PC-3 (cell line): ENCODE measurements at regions not wholly inside any gene's neighbourhood (a gene's known extent, or its start where the extent isn't known, plus 50 kb on each side); places are given as distances from the start of the nearest gene placed in this dataset.

ENCODE experiments used
- ATAC-seq: fragments of 200-7000 bp; cut with Tn5 transposase; 2 replicates; pipeline ENCODE4 v1.9.1; 2020; ENCODE audit warnings: mild to moderate bottlenecking, moderate library complexity
- BruUV-seq: library from RNA; stranded (reverse); fragments of 400-500 nt; replicated peaks from 2 replicates; lab custom pipeline; 2021; lab: Mats Ljungman, UMichigan
- CTCF ChIA-PET: fragments of 300-600 bp; sonication (Branson Sonifier 250); formaldehyde crosslinking; loops from one replicate; lab custom pipeline; 2022; ENCODE audit warnings: antibody characterized with exemption; lab: Charles Lee
- POLR2A ChIA-PET: fragments of 300-600 bp; sonication (Branson Sonifier 250); formaldehyde crosslinking; loops from one replicate; lab custom pipeline; 2022; ENCODE audit warnings: antibody characterized with exemption; ENCODE audit not compliant: unreplicated experiment; lab: Charles Lee
- DNase-seq: peaks from one replicate; pipeline ENCODE4 v3.0.0-alpha.2; 2015
- H2AFZ ChIP-seq: fragments of 300-600 bp; sonication (generic); 2 replicates; pipeline ENCODE4 v1.6.0; 2016; ENCODE audit warnings: antibody characterized with exemption, low read length
- H3F3A ChIP-seq: fragments of 300-600 bp; sonication (generic); one replicate; pipeline ENCODE4 v1.6.0; 2017; ENCODE audit warnings: antibody characterized with exemption, low read length, control low read depth, mild to moderate bottlenecking; ENCODE audit not compliant: unreplicated experiment
- H3K27ac ChIP-seq: fragments of 300-600 bp; sonication (generic); 2 replicates; pipeline ENCODE4 v1.5.1; 2016; ENCODE audit warnings: mild to moderate bottlenecking, low read length
- H3K27me3 ChIP-seq: fragments of 300-600 bp; sonication (generic); 2 replicates; pipeline ENCODE4 v1.6.1; 2016; ENCODE audit warnings: low read length, mixed read lengths
- H3K36me3 ChIP-seq: fragments of 300-600 bp; sonication (generic); 2 replicates; pipeline ENCODE4 v1.6.1; 2016; ENCODE audit warnings: low read depth, mixed run types, low read length, mixed read lengths
- H3K4me1 ChIP-seq: fragments of 300-600 bp; sonication (generic); 2 replicates; pipeline ENCODE4 v1.5.1; 2016; ENCODE audit warnings: low read length; ENCODE audit not compliant: insufficient read depth
- H3K4me2 ChIP-seq: fragments of 300-600 bp; sonication (generic); 2 replicates; pipeline ENCODE4 v1.6.0; 2016; ENCODE audit warnings: low read length
- H3K4me3 ChIP-seq: fragments of 300-600 bp; sonication (generic); 2 replicates; pipeline ENCODE4 v1.5.1; 2016; ENCODE audit warnings: mild to moderate bottlenecking, low read length, mixed read lengths
- H3K79me2 ChIP-seq: fragments of 300-600 bp; sonication (generic); 2 replicates; pipeline ENCODE4 v1.6.1; 2017; ENCODE audit warnings: low read length, mixed read lengths
- H3K9ac ChIP-seq: fragments of 300-600 bp; sonication (generic); 2 replicates; pipeline ENCODE4 v1.6.0; 2016; ENCODE audit warnings: mild to moderate bottlenecking, low read length
- H3K9me2 ChIP-seq: fragments of 300-600 bp; sonication (generic); replicated peaks from 2 replicates; pipeline ENCODE4 v1.6.1; 2016; ENCODE audit warnings: mixed run types, low read length, mixed read lengths
- H3K9me3 ChIP-seq: fragments of 300-600 bp; sonication (generic); 2 replicates; pipeline ENCODE4 v1.6.1; 2016; ENCODE audit warnings: low read length, mixed read lengths
- H4K20me1 ChIP-seq: fragments of 300-600 bp; sonication (generic); 2 replicates; pipeline ENCODE4 v1.6.1; 2016; ENCODE audit warnings: low read length, mixed read lengths
- CTCF ChIP-seq: fragments of 300-600 bp; sonication (generic); conservative IDR thresholded peaks from 2 replicates; pipeline ENCODE4 v1.5.1; 2017; ENCODE audit warnings: antibody characterized with exemption, low read depth, mild to moderate bottlenecking, low read length
- EZH2 ChIP-seq: fragments of 300-600 bp; sonication (generic); IDR thresholded peaks from one replicate; pipeline ENCODE4 v1.6.1; 2017; ENCODE audit warnings: antibody characterized with exemption, mild to moderate bottlenecking, low read length; ENCODE audit not compliant: unreplicated experiment
- EZH2phosphoT487 ChIP-seq: fragments of 300-600 bp; sonication (generic); IDR thresholded peaks from 2 replicates; pipeline ENCODE4 v1.6.1; 2018; ENCODE audit warnings: mild to moderate bottlenecking, antibody characterized with exemption, low read length, borderline replicate concordance
- intact Hi-C: fragments of 100-400 bp; cut with micrococcal nuclease; formaldehyde crosslinking; loops from 2 replicates; pipeline ENCODE4 v1.9.0; 2023

DNA sequence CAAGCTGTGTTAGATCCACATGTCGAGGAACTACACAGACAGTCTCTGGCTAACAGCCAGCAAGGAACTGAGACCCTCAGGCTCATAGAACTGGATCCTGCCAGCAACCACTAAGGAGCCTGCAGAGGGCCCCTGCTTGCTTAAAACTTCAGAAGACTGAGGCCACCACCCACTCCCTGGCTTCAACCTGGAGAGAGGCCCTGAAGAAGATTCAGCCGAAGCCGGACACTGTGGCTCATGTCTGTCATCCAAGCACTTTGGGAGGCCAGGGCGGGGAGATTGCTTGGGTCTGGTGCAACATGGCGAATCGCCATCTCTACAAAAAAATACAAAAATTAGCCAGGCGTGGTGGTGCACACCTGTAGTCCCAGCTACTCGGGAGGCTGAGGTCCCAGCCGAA lies 92.6 kb upstream of the TMPRSS2 start:
- no peak for ATAC-seq
- Histone ChIP-seq H4K20me1 (no peaks in the 10 kb centered on the region), H3K9ac (no peak overlapping the region), H3K4me3 (no peak overlapping the region), H3K4me1 (peaks cover 11% of the 10 kb centered on the region; the same call in 1 of the 2 replicates), H3F3A (no peaks in the 10 kb centered on the region), H3K79me2 (no peaks in the 10 kb centered on the region), H3K36me3 (no peaks in the 10 kb centered on the region), H3K9me3 (no peaks in the 10 kb centered on the region), H3K27me3 (no peaks in the 10 kb centered on the region), H3K4me2 (no peak overlapping the region), H3K27ac (no peak overlapping the region), H2AFZ (no peak overlapping the region), H3K9me2 (no peaks in the 10 kb centered on the region)
- no peak for DNase-seq
- CTCF ChIA-PET = no interaction called here
- TF ChIP-seq EZH2 (no peak), CTCF (no peak), EZH2phosphoT487 (no peak)
- BruUV-seq = no TSS peak
- POLR2A ChIA-PET = no interaction called here
- intact Hi-C loops = no loop called here

GRCh38 chr21:41600116-41600515 lies 92.2 kb upstream of the TMPRSS2 start:
- intact Hi-C loops = no loop called here
- H3K9me3 ChIP-seq = no peaks in the 10 kb centered on the region
- ChIA-PET POLR2A (no interaction called here), CTCF (no interaction called here)
- H3K9me2 ChIP-seq = no peaks in the 10 kb centered on the region
- H3K27me3 ChIP-seq = no peaks in the 10 kb centered on the region
- BruUV-seq = no TSS peak
- DNase-seq = no peak
- ATAC-seq = no peak
- H3K79me2 ChIP-seq = no peaks in the 10 kb centered on the region
- H3K4me1 ChIP-seq = peaks cover 11% of the 10 kb centered on the region; the same call in 1 of the 2 replicates
- H3K4me2 ChIP-seq = no peak overlapping the region
- H3K36me3 ChIP-seq = no peaks in the 10 kb centered on the region
- no peak overlapping the region for H3K4me3 ChIP-seq
- no peak for TF ChIP-seq CTCF
- no peak for TF ChIP-seq EZH2
- no peak for TF ChIP-seq EZH2phosphoT487
- no peak overlapping the region for H3K27ac ChIP-seq
- H2AFZ ChIP-seq = no peak overlapping the region
- no peak overlapping the region for H3K9ac ChIP-seq
- no peaks in the 10 kb centered on the region for H3F3A ChIP-seq
- no peaks in the 10 kb centered on the region for H4K20me1 ChIP-seq

GRCh38 chr21:41598561-41599431 lies 90.8 kb upstream of the TMPRSS2 start:
- ATAC-seq (no peak), DNase-seq (no peak)
- no peaks in the 10 kb centered on the region for H3F3A ChIP-seq
- no peaks in the 10 kb centered on the region for H3K9me3 ChIP-seq
- H4K20me1 ChIP-seq = no peaks in the 10 kb centered on the region
- no peak overlapping the region for H3K4me3 ChIP-seq
- H3K27me3 ChIP-seq = no peaks in the 10 kb centered on the region
- no peaks in the 10 kb centered on the region for H3K79me2 ChIP-seq
- no peak overlapping the region for H3K9ac ChIP-seq
- H3K27ac ChIP-seq = no peak overlapping the region
- ChIA-PET POLR2A (no interaction called here), CTCF (no interaction called here)
- H3K4me2 ChIP-seq = no peak overlapping the region
- H3K9me2 ChIP-seq = no peaks in the 10 kb centered on the region
- intact Hi-C loops = no loop called here
- peaks cover 11% of the 10 kb centered on the region; the same call in 1 of the 2 replicates for H3K4me1 ChIP-seq
- no TSS peak for BruUV-seq
- H3K36me3 ChIP-seq = no peaks in the 10 kb centered on the region
- H2AFZ ChIP-seq = no peak overlapping the region
- no peak for TF ChIP-seq EZH2phosphoT487
- TF ChIP-seq EZH2 = no peak
